ENCODE measurements at regions not wholly inside any gene's neighbourhood (a gene's known extent, or its start where the extent isn't known, plus 50 kb on each side); places are given as distances from the start of the nearest gene placed in this dataset.

- H3K4me1 ChIP-seq (ENCODE audit: control insufficient read depth, extremely low read depth, insufficient read depth, low read length): no peaks in the 10 kb centered on the region
- no peaks in the 10 kb centered on the region for H3K79me2 ChIP-seq (ENCODE audit: control insufficient read depth, insufficient read depth, low read length)
- H3K4me3 ChIP-seq (ENCODE audit: control insufficient read depth in 2 of 3, extremely low read depth in 1 of 3, insufficient read depth in 2 of 3, low read depth in 1 of 3, low read length in 3 of 3): no peak overlapping the region
- FAIRE-seq (no peak), DNase-seq (ENCODE audit: low read depth, low spot score) (no peak)
- H3K27me3 ChIP-seq (ENCODE audit: control insufficient read depth, extremely low read depth, insufficient read depth, low read length): no peaks in the 10 kb centered on the region
- no peak overlapping the region for H3K27ac ChIP-seq (ENCODE audit: control insufficient read depth, insufficient read depth, low read length)
- H3K36me3 ChIP-seq (ENCODE audit: control insufficient read depth in 2 of 2, extremely low read depth in 1 of 2, insufficient read depth in 2 of 2, low read length in 2 of 2): no peaks in the 10 kb centered on the region
- H3K9me3 ChIP-seq (ENCODE audit: control insufficient read depth, low read depth, low read length): no peaks in the 10 kb centered on the region
- dilution Hi-C loops (cut with MboI; ENCODE audit: extremely low pct_ligation_motif_present, low sequenced_read_pairs): no loop called here
- no peak overlapping the region for H2AFZ ChIP-seq (ENCODE audit: control insufficient read depth, low read length)
- H3K9ac ChIP-seq (ENCODE audit: control insufficient read depth, extremely low read depth, insufficient read depth, low read length): no peak overlapping the region
- H4K20me1 ChIP-seq (ENCODE audit: control insufficient read depth, extremely low read depth, insufficient read depth, low read length): no peaks in the 10 kb centered on the region
- no peak for TF ChIP-seq EZH2 (IDR thresholded peaks at IDR 0.05; ENCODE audit: low read length)
- TF ChIP-seq, protein P1, sequence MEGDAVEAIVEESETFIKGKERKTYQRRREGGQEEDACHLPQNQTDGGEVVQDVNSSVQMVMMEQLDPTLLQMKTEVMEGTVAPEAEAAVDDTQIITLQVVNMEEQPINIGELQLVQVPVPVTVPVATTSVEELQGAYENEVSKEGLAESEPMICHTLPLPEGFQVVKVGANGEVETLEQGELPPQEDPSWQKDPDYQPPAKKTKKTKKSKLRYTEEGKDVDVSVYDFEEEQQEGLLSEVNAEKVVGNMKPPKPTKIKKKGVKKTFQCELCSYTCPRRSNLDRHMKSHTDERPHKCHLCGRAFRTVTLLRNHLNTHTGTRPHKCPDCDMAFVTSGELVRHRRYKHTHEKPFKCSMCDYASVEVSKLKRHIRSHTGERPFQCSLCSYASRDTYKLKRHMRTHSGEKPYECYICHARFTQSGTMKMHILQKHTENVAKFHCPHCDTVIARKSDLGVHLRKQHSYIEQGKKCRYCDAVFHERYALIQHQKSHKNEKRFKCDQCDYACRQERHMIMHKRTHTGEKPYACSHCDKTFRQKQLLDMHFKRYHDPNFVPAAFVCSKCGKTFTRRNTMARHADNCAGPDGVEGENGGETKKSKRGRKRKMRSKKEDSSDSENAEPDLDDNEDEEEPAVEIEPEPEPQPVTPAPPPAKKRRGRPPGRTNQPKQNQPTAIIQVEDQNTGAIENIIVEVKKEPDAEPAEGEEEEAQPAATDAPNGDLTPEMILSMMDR (optimal IDR thresholded peaks at IDR 0.05 in 1 of 3, IDR thresholded peaks at IDR 0.05 in 1 of 3, conservative IDR thresholded peaks at IDR 0.05 in 1 of 3; ENCODE audit: extremely low read depth in 1 of 3, insufficient read depth in 2 of 3, low read length in 3 of 3): no peak
- H3K4me2 ChIP-seq (ENCODE audit: control insufficient read depth, extremely low read depth, insufficient read depth, low read depth, low read length): no peak overlapping the region
- H3K9me1 ChIP-seq (ENCODE audit: control insufficient read depth, extremely low read depth, insufficient read depth, low read length): no peaks in the 10 kb centered on the region
Observed at GRCh38 chr1:213884942-213885341, 102.8 kb upstream of the PROX1 start.

DNA sequence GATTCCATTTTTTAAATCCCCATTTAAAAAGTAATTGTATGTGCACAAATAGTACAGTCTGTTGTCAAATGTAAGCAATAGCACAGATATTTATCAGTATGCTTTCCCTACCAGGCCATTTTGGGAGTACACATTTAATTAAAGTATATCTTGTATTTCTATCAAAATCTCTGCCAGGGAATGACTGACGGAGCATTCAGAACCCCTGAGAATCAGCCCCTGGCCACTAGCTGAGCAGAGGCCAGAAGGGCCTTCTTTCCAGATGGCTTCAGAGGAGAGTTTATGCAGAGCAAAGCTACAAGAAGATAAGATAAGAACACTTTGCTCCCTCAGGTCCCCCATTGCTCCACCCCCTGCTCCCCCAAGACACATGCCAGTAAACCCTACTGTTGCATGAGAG is 99.9 kb upstream of the PROX1 start:
- no peak for FAIRE-seq
- H3K27ac ChIP-seq (ENCODE audit: control insufficient read depth, insufficient read depth, low read length): no peak overlapping the region
- H3K4me2 ChIP-seq (ENCODE audit: control insufficient read depth, extremely low read depth, insufficient read depth, low read depth, low read length): no peak overlapping the region
- H3K79me2 ChIP-seq (ENCODE audit: control insufficient read depth, insufficient read depth, low read length): no peaks in the 10 kb centered on the region
- no peaks in the 10 kb centered on the region for H3K27me3 ChIP-seq (ENCODE audit: control insufficient read depth, extremely low read depth, insufficient read depth, low read length)
- H4K20me1 ChIP-seq (ENCODE audit: control insufficient read depth, extremely low read depth, insufficient read depth, low read length): no peaks in the 10 kb centered on the region
- H3K4me1 ChIP-seq (ENCODE audit: control insufficient read depth, extremely low read depth, insufficient read depth, low read length): no peaks in the 10 kb centered on the region
- DNase-seq (ENCODE audit: low read depth, low spot score): no peak
- H2AFZ ChIP-seq (ENCODE audit: control insufficient read depth, low read length): no peak overlapping the region
- no peak overlapping the region for H3K4me3 ChIP-seq (ENCODE audit: control insufficient read depth in 2 of 3, extremely low read depth in 1 of 3, insufficient read depth in 2 of 3, low read depth in 1 of 3, low read length in 3 of 3)
- no peak for TF ChIP-seq EZH2 (IDR thresholded peaks at IDR 0.05; ENCODE audit: low read length)
- dilution Hi-C loops (cut with MboI; ENCODE audit: extremely low pct_ligation_motif_present, low sequenced_read_pairs): no loop called here
- H3K36me3 ChIP-seq (ENCODE audit: control insufficient read depth in 2 of 2, extremely low read depth in 1 of 2, insufficient read depth in 2 of 2, low read length in 2 of 2): no peaks in the 10 kb centered on the region
- H3K9me3 ChIP-seq (ENCODE audit: control insufficient read depth, low read depth, low read length): no peaks in the 10 kb centered on the region
- H3K9ac ChIP-seq (ENCODE audit: control insufficient read depth, extremely low read depth, insufficient read depth, low read length): no peak overlapping the region
- H3K9me1 ChIP-seq (ENCODE audit: control insufficient read depth, extremely low read depth, insufficient read depth, low read length): no peaks in the 10 kb centered on the region
